NCI-H2029 (cell line): ENCODE measurements at regions not wholly inside any gene's neighbourhood (a gene's known extent, or its start where the extent isn't known, plus 50 kb on each side); places are given as distances from the start of the nearest gene placed in this dataset.

ENCODE experiments used
- DNase-seq: peaks from one replicate; lab custom pipeline; 2025; lab: John Stamatoyannopoulos, UW

DNA sequence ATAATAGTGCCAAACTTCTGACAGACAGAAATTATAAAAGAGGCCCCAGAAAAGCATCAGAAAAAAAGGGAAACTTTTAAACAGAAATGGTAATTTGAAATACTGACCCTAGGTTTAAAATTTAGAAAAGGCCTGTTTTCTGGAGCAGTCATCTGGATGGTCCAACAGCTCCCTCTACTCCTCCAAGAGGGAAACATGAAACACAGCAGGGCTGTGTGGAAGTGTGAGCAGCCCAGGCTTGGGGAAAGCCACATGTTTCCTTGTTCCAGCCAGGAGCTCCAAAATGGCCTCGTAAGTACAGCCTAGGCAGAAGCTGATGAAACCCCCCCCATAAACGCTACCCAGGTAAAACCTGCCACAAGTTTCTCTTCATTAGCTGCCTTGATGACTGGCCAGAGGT, 499.3 kb upstream of the ADAMTS16 start:
- no peak for DNase-seq

DNA sequence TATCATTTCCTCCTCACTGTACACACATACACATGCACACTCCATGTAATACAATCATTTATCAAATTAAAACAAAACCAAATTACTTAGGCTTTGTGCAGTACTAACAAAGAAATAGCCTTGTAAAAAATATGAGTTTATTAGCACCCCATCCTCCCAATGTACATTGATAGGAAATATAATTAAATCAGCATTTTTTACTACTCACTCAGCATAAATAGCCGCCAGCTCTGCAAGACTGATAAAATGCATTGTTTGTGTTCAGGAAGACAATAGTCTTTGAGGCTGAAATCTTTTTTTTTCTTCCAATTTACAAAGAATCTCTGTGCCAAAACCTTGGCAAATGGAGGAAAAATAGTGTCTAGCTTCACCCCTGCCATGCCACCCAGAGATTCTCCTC, 497.6 kb upstream of the ADAMTS16 start:
- no peak for DNase-seq

DNA sequence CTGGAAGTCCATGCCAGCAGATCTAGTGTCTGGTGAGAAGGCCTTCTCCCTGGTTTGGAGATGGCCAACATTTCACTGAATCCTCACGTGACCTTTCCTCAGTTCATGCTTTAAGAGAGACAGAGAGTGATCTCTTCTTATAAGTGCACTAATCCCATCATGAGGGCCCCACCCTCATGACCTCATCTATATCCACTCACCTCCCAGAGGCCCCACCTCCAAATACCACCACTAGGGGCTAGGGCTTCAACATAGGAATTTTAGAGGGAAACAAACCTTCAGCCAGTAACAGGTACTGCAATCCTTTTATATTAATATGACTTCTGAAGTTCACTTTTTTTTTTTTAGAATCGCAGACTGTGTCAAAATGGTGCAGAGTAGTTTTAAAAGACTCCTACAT, 496.9 kb upstream of the ADAMTS16 start:
- no peak for DNase-seq

DNA sequence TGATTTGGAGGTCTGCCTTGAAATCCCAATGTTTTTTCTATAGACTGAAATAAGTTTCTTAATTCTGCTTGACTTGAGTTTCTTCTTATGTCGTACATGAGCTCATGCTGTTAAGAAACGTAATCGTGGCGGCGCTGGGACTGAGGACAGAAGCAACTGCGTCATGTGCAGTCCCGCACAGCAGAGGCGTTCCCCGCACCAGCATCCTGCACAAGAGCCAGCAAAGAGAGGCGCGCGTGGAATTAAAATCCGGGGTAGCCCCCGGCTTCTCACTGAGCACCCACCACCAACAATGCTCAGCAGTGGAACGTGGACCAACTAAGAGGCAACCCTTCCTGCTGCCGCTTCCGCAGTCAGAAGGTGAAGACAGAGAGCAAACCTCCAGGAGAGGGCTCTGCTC, 496.2 kb upstream of the ADAMTS16 start:
- DNase-seq = no peak

GRCh38 chr5:4646715-4647375, 493.3 kb upstream of the ADAMTS16 start:
- DNase-seq = no peak

GRCh38 chr5:4647955-4648354, 492.2 kb upstream of the ADAMTS16 start:
- DNase-seq = no peak

DNA sequence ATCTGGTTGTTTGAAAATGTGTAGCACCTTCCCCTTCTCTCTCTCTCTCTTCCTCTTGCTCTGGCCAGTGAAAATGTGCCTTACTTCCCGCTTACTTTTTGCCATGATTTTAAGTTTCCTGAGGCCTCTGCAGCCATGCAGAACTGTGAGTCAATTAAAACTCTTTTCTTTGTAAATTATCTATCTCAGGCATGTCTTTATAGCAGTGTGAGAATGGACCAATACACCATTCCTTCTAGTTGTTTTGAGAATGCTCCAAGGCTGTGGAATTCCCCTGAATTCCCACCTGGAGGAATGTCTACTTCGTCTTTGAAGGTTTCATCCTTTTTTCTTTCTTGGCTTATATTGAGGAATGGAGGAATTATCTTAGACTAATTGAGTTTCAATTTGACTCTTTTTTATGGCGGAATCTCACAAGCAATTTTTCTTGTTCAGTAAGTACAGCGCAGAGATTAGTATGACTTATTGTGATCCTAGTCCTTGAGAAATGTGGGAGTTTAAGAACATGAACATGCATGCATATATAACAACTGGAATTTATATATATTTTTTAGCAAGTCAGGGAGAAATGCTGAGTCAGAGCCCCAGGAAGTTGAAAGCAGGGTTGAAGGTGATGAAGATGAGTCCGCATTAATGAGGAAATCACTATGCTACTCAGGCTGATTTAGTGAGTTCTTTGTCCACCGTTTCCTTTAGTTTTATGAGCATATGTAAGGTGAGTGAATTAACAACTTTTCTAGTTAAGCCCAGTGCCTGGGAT, 488.1 kb upstream of the ADAMTS16 start:
- no peak for DNase-seq

- no peak for DNase-seq
Observed at GRCh38 chr5:4653475-4653874, 486.7 kb upstream of the ADAMTS16 start.

DNA sequence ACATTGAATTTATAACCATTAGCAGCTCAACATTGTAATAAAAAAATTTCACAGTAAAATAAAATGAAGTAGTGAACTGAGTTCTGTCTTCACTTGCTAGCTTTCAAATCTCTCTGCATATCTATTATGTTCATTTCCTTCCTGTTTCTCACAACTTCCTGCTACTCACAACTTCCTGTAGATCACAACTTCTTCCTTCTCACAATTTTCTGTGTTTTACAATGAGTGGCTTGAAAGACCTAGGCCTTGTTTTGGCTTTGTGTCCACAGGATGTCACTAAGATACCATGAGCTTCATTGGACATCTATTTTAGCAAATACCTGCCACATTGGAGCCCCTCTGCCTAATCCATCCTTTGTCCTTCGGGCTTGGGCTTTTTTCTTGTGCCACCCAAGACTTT, 480.3 kb upstream of the ADAMTS16 start:
- no peak for DNase-seq

DNA sequence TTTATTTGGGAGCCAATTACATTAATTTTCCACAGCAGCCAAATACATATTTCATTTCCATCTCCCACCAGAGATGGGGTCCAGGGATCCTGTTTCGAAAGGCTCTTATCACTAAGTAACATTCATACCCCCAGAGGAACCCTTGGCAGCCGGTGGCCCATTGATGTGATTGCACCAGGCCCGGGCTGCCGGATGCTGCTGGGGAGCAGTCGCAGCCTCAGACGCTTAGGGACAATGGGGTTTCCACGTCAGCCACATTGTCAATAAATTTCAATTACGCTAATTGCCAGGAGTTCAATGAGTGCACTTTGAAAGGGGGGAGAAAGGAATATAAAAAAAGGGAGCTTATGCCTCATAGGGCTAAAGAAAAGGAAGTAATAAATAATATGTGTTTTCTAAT, 478.8 kb upstream of the ADAMTS16 start:
- DNase-seq = no peak

GRCh38 chr5:4661836-4662235, 478.3 kb upstream of the ADAMTS16 start:
- DNase-seq = no peak

GRCh38 chr5:4662756-4663155, 477.4 kb upstream of the ADAMTS16 start:
- no peak for DNase-seq

DNA sequence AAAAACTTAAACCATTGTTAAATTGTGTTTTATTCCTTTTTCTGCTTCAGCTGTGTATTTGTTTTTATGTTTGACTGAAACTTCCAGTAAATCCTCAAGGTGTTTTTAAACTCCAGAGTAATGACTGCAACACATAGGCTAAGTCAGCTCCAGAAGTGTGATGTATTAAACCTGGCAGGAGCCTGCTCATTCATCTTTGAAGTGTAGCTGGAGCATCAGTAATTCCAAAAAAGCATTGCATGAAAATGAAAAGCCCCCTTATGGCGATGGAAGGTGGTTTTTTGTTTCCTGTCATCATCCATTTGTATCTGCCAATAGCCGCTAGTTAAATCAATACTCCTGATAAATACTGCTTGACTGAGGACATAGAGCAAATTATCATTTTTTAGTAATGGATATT, 474.2 kb upstream of the ADAMTS16 start:
- DNase-seq = no peak

- DNase-seq = no peak
Observed at GRCh38 chr5:4674166-4674565, 466.0 kb upstream of the ADAMTS16 start.

DNA sequence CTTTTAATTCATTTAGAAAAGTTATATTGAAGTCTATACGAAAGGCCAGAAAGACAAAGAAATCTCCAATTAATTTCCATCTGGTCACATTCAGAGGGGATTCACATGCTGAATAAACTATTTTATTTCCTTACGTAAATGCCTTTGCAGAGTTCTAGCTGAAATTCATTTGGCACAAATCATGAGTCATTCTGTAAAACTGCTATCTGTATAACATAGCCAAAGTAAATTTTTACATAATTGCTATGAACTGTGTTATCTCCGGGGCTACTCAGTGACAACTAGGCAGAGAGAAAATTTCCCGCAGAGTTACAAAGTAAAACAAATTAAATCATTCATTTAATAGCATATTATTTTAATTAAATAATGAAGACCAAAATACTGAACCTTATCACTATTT, 463.2 kb upstream of the ADAMTS16 start:
- DNase-seq = no peak

GRCh38 chr5:4684946-4685345, 455.2 kb upstream of the ADAMTS16 start:
- DNase-seq = no peak

DNA sequence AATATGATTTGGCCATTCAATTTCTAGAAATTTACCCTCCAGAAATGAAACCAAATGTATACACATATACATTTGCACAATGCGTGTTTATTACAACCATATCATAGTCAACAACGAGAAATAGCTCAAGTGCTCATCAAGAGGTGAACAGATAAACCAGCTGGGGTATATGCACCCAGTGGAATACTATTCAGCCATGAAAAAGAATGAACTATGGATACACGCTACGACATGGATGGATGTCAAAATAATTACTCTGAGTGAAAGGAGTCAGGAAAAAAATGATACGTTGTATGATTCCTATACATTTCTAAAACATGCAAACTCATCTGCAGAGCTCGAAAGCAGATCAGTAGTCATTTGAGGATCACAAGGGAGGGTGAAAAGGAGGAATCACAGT, 441.5 kb upstream of the ADAMTS16 start:
- no peak for DNase-seq

GRCh38 chr5:4699592-4699991, 440.5 kb upstream of the ADAMTS16 start:
- DNase-seq = no peak

DNA sequence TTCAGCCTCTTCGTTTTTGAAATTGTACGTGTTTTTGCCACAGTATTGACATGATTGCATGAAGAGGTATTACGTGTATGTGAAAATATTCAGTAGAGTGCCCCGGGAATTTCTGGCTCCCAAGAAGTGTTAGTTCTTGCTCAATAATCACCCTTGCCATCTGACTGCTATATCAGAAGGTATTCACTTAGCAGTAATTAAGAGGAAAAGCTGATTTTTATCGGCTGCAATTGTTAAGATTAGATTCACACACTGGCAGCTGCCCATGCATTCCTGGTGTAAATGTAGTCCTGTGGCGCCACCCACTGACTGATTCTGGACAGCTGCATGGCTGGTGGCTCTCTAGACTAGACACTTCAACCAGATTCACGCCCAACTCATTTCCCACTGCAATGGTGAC, 440.1 kb upstream of the ADAMTS16 start:
- peak; percentile 51 for DNase-seq

DNA sequence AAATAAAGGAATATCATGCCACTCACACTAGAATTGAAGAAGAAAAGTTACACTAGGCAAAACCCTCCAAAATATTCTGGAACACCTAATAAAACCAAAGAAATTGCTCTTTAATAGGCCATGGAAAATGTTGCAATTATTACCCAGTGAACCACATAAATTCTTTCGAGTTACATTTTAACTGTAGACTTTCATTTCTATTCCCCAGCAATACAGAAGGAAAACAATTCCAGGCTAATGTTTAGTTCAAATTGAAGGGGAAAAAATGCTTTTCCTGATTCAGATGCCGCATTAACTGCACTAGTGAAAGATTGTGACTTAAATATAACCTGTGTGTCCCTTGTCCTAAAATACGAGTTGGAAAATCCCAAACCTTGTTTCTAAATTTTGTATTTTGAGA, 439.3 kb upstream of the ADAMTS16 start:
- no peak for DNase-seq

DNA sequence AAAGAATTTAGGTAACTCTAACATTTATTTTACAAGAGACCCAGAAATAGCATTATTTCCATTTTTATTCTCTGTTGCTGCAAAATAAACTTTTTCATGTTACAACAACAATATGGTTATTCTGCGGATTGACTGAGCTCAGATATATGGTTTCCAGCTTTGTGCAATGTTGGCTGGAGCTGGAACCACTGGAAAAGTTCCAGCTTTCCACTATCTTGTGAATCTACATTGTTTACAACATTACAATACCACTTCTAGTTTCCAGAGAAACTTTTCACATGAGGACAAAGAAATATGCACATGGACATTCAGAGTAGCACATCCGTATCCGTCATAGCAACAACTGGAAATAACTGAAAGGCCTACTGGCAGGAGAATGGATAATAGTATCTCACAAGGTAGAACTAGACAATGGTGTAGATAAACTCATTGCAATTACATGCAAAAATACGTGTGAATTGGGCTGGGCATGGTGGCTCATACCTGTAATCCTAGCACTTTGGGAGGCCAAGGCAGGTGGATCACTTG, 436.1 kb upstream of the ADAMTS16 start:
- no peak for DNase-seq

DNA sequence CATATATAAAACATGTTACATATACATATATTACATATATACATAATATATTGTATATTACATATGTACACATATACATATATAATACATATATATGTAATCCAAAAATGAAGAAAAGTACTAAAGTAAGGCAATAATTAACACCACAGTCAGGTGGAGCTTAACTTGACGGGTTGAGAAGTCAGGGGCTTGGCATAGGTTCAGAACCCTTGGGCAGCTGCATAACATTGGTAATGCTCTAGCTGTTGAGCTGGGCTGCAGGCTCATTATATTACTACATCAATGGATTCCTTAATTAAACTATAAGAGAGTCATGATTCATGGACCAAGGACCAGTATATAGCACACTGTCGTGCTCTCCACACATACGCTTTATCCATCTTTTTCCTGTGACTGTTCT, 435.2 kb upstream of the ADAMTS16 start:
- DNase-seq = no peak

DNA sequence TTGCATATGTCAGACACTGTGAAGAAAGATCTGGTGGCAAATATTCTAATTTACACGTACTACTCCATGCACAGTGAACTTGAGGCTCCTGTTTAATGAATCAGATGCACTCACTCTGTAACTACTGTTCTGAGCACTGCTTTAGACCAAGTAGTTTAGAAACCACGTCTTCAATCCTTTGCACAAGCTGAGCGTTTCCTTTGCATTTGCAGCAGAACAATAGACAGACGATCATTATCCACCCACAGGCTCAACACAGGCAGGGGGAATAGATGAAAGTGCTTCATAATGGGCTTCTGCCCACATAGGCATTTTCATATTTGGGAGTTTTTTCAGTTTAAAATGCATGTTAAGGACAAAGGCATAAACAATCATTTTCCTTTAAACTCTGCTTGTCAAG, 423.3 kb upstream of the ADAMTS16 start:
- no peak for DNase-seq

DNA sequence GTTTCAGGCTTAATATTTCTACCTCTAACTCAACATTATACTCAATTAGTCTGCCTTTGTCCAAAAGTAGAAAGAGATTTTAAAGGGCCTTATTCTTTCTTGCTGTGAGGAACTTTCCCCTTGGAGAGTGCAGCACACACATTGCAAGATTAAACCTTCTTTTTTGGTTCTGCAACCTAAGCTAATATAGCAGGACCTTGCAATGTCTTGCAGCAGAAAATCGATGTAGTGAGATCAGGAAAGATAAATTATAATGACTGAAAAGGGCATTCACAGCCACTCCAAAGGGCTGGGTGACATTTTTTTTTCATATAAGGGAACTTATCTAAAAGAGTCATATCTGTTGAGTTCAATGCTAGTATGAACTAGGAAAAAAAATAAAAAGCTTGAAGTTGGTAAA, 422.7 kb upstream of the ADAMTS16 start:
- DNase-seq = no peak
